Fibroblast of lung (primary cell): ENCODE measurements at regions not wholly inside any gene's neighbourhood (a gene's known extent, or its start where the extent isn't known, plus 50 kb on each side); places are given as distances from the start of the nearest gene placed in this dataset.

Experiments
- CTCF ChIP-seq, 2 donors: IDR thresholded peaks in 1 of 2; conservative IDR thresholded peaks in 1 of 2; 1 replicate in 1 of 2; 2 replicates in 1 of 2; pipeline ENCODE4 v1.5.1; 2011 to 2012; ENCODE audit warnings: low read length in 2 of 2, control low read depth in 1 of 2, inconsistent platforms in 1 of 2, low read depth in 1 of 2, mild to moderate bottlenecking in 1 of 2
- EZH2 ChIP-seq: IDR thresholded peaks from 2 replicates; pipeline ENCODE4 v1.5.1; 2012; ENCODE audit warnings: low read length, control low read depth, mild to moderate bottlenecking; ENCODE audit errors: missing control alignments

GRCh38 chr3:105253225-105253624, 113.5 kb upstream of the ALCAM start:
- TF ChIP-seq EZH2 (no peak), CTCF (conservative IDR thresholded peaks at IDR 0.05 in 1 of 2, IDR thresholded peaks at IDR 0.05 in 1 of 2; ENCODE audit: low read depth in 1 of 2, low read length in 2 of 2) (no peak)
